Stimulated activated CD8-positive, alpha-beta memory T cell treated with anti-CD3 and anti-CD28 coated beads, Interleukin-15, amount 100 ng/mL, for 4 hours (primary cell): ENCODE measurements at regions not wholly inside any gene's neighbourhood (a gene's known extent, or its start where the extent isn't known, plus 50 kb on each side); places are given as distances from the start of the nearest gene placed in this dataset.

Experiments used
- DNase-seq, 2 donors: peaks; one replicate each; pipeline ENCODE4 v3.0.0-alpha.2; 2020; ENCODE audit warnings: low read depth in 2 of 2

- no peak for DNase-seq
Measured at GRCh38 chr3:94694894-94695293, 632.0 kb downstream of the NSUN3 start.

- no peak for DNase-seq
Measured at GRCh38 chr3:94704467-94704866, 641.6 kb downstream of the NSUN3 start.

GRCh38 chr3:94709249-94709902, 646.5 kb downstream of the NSUN3 start:
- DNase-seq = no peak

- DNase-seq = no peak
Measured at GRCh38 chr3:94714194-94714593, 651.3 kb downstream of the NSUN3 start.

- DNase-seq = no peak
Measured at GRCh38 chr3:94716326-94717018, 653.6 kb downstream of the NSUN3 start.

- DNase-seq = no peak
Measured at GRCh38 chr3:94734206-94734605, 671.3 kb downstream of the NSUN3 start.

- DNase-seq = no peak
Measured at GRCh38 chr3:94735354-94735753, 672.5 kb downstream of the NSUN3 start.

- DNase-seq = no peak
Measured at GRCh38 chr3:94737116-94737515, 674.3 kb downstream of the NSUN3 start.

GRCh38 chr3:94739420-94739819, 676.6 kb downstream of the NSUN3 start:
- DNase-seq = no peak

- DNase-seq = no peak
Measured at GRCh38 chr3:94758751-94759150, 695.9 kb downstream of the NSUN3 start.

- no peak for DNase-seq
Measured at GRCh38 chr3:94772402-94772801, 709.5 kb downstream of the NSUN3 start.

GRCh38 chr3:94775746-94776145, 712.9 kb downstream of the NSUN3 start:
- DNase-seq = no peak

GRCh38 chr3:94776401-94776915, 713.6 kb downstream of the NSUN3 start:
- DNase-seq = no peak

- no peak for DNase-seq
Measured at GRCh38 chr3:94778289-94778688, 715.4 kb downstream of the NSUN3 start.

- no peak for DNase-seq
Measured at GRCh38 chr3:94778814-94779494, 716.1 kb downstream of the NSUN3 start.

- DNase-seq = no peak
Measured at GRCh38 chr3:94779699-94780098, 716.8 kb downstream of the NSUN3 start.

GRCh38 chr3:94784274-94784673, 721.4 kb downstream of the NSUN3 start:
- no peak for DNase-seq

GRCh38 chr3:94787066-94787465, 724.2 kb downstream of the NSUN3 start:
- DNase-seq = no peak

- no peak for DNase-seq
Measured at GRCh38 chr3:94787734-94788270, 724.9 kb downstream of the NSUN3 start.

GRCh38 chr3:94794563-94794962, 731.7 kb downstream of the NSUN3 start:
- DNase-seq = no peak

- DNase-seq = no peak
Measured at GRCh38 chr3:94799420-94800060, 736.7 kb downstream of the NSUN3 start.

GRCh38 chr3:94811836-94812235, 749.0 kb downstream of the NSUN3 start:
- DNase-seq = no peak
